HCT116 (cell line): ENCODE measurements at regions not wholly inside any gene's neighbourhood (a gene's known extent, or its start where the extent isn't known, plus 50 kb on each side); places are given as distances from the start of the nearest gene placed in this dataset.
"Not testable (repeated sequence)": the region's sequence is repeated elsewhere in the genome, so short reads cannot be mapped to it uniquely, and the experiment has no call there.

ENCODE experiments used
- ATAC-seq: fragments of 200-7000 bp; cut with Tn5 transposase; 2 replicates; pipeline ENCODE4 v1.9.1; 2020; ENCODE audit warnings: mild to moderate bottlenecking, moderate library complexity
- BruUV-seq: library from RNA; stranded (reverse); fragments of 400-500 nt; replicated peaks from 2 replicates; lab custom pipeline; 2021; lab: Mats Ljungman, UMichigan
- CTCF ChIA-PET: fragments of 300-600 bp; sonication (Branson Sonifier 250); formaldehyde crosslinking; loops from one replicate; lab custom pipeline; 2021; ENCODE audit warnings: antibody characterized with exemption; lab: Charles Lee
- POLR2A ChIA-PET: fragments of 300-600, 350-600 bp; sonication (Branson Sonifier 250); formaldehyde crosslinking; loops from one replicate; lab custom pipeline; 2021; ENCODE audit warnings: antibody characterized with exemption; lab: Charles Lee
- RAD21 ChIA-PET, 2 experiments: fragments of 300-600 bp; sonication (Branson Sonifier 250); formaldehyde crosslinking; loops; one replicate each; lab custom pipeline; 2023; ENCODE audit warnings: low total read pairs in 2 of 2; ENCODE audit not compliant: uncharacterized antibody in 2 of 2, unreplicated experiment in 2 of 2, low non-redundant PET in 1 of 2; lab: Charles Lee
- DNase-seq: peaks from one replicate; pipeline ENCODE4 v3.0.0-alpha.2; 2010; ENCODE audit warnings: low read depth, low spot score
- H2AFZ ChIP-seq: fragments of 200-600 bp; shearing (Covaris generic), sonication (generic); 2 replicates; pipeline ENCODE4 v1.6.1; 2017; ENCODE audit warnings: low read depth, mixed run types, mixed read lengths, antibody characterized with exemption, low read length; ENCODE audit not compliant: poor library complexity, severe bottlenecking
- H3K27ac ChIP-seq: 2 replicates; pipeline ENCODE4 v1.5.1; 2012; ENCODE audit warnings: low read depth, low read length
- H3K27me3 ChIP-seq: fragments of 200-600 bp; sonication (generic); 2 replicates; pipeline ENCODE4 v1.6.1; 2016; ENCODE audit warnings: mixed run types, low read length, mixed read lengths; ENCODE audit not compliant: insufficient read depth
- H3K36me3 ChIP-seq, 2 experiments: fragments of 200-500 bp in 1 of 2; fragments of 200-600 bp in 1 of 2; sonication (Bioruptor generic) in 1 of 2; sonication (generic) in 1 of 2; 2 replicates each; pipeline versions ENCODE4 v1.5.1 to v1.6.1; 2014 to 2016; ENCODE audit warnings: low read length in 2 of 2, inconsistent platforms in 1 of 2, mixed read lengths in 1 of 2, mixed run types in 1 of 2; ENCODE audit not compliant: insufficient read depth in 2 of 2, control insufficient read depth in 1 of 2
- H3K4me1 ChIP-seq, 2 experiments: fragments of 200-600 bp in 1 of 2; sonication (generic) in 1 of 2; 2 replicates each; pipeline versions ENCODE4 v1.5.1 to v1.6.1; 2012 to 2017; ENCODE audit warnings: low read length in 2 of 2, inconsistent platforms in 1 of 2, mild to moderate bottlenecking in 1 of 2, mixed read lengths in 1 of 2, mixed run types in 1 of 2, moderate library complexity in 1 of 2; ENCODE audit not compliant: insufficient read depth in 2 of 2, control insufficient read depth in 1 of 2
- H3K4me2 ChIP-seq: fragments of 200-600 bp; sonication (generic); 2 replicates; pipeline ENCODE4 v1.6.1; 2017; ENCODE audit warnings: mixed run types, low read length, mixed read lengths
- H3K4me3 ChIP-seq, 2 experiments: fragments of 200-600 bp in 1 of 2; sonication (generic) in 1 of 2; replicated peaks in 1 of 2; 2 replicates each; pipeline ENCODE4 v1.5.1; 2011 to 2016; ENCODE audit warnings: low read length in 2 of 2, control low read depth in 1 of 2, low read depth in 1 of 2, mild to moderate bottlenecking in 1 of 2, mixed read lengths in 1 of 2, mixed run types in 1 of 2
- H3K79me2 ChIP-seq: fragments of 200-600 bp; sonication (generic); 2 replicates; pipeline ENCODE4 v1.6.1; 2017; ENCODE audit warnings: mild to moderate bottlenecking, mixed run types, low read length, moderate library complexity, mixed read lengths; ENCODE audit not compliant: insufficient read depth
- H3K9ac ChIP-seq: fragments of 200-600 bp; sonication (generic); 2 replicates; pipeline ENCODE4 v1.6.1; 2016; ENCODE audit warnings: low read length, mixed read lengths
- H3K9me2 ChIP-seq: fragments of 200-600 bp; sonication (generic), shearing (Covaris generic); 2 replicates; pipeline ENCODE4 v1.6.1; 2017; ENCODE audit warnings: mixed run types, mild to moderate bottlenecking, moderate library complexity; ENCODE audit not compliant: insufficient read depth
- H3K9me3 ChIP-seq, 2 experiments: fragments of 200-500 bp in 1 of 2; fragments of 200-600 bp in 1 of 2; sonication (Bioruptor generic) in 1 of 2; sonication (generic) in 1 of 2; 2 replicates each; pipeline ENCODE4 v1.6.1; 2014 to 2017; ENCODE audit warnings: low read length in 2 of 2, mixed read lengths in 2 of 2, inconsistent platforms in 1 of 2, low read depth in 1 of 2, mild to moderate bottlenecking in 1 of 2, mixed run types in 1 of 2, moderate library complexity in 1 of 2; ENCODE audit not compliant: control insufficient read depth in 1 of 2, insufficient read depth in 1 of 2
- H4K20me1 ChIP-seq: fragments of 200-600 bp; sonication (generic), shearing (Covaris generic); 2 replicates; pipeline ENCODE4 v1.6.1; 2017; ENCODE audit warnings: mixed run types, mild to moderate bottlenecking, moderate library complexity; ENCODE audit not compliant: insufficient read depth
- CBX3 ChIP-seq: IDR thresholded peaks from 2 replicates; pipeline ENCODE4 v1.6.1; 2012; ENCODE audit warnings: low read depth
- CEBPB ChIP-seq: IDR thresholded peaks from 2 replicates; pipeline ENCODE4 v1.6.1; 2012; ENCODE audit warnings: low read depth
- EGR1 ChIP-seq: IDR thresholded peaks from 2 replicates; pipeline ENCODE4 v1.6.1; 2012; ENCODE audit warnings: low read depth
- POLR2AphosphoS5 ChIP-seq: IDR thresholded peaks from 2 replicates; pipeline ENCODE4 v1.6.1; 2011; ENCODE audit warnings: mild to moderate bottlenecking, low read depth, low read length, moderate library complexity
- TCF7L2 ChIP-seq: IDR thresholded peaks from 2 replicates; pipeline ENCODE4 v1.7.0; 2011; ENCODE audit warnings: borderline replicate concordance, inconsistent platforms; ENCODE audit not compliant: insufficient read depth, insufficient read length; ENCODE audit errors: extremely low read depth
- ZFX ChIP-seq: fragments of 450-650 bp; IDR thresholded peaks from 2 replicates; pipeline ENCODE4 v1.6.1; 2017
- intact Hi-C: fragments of 100-400 bp; cut with micrococcal nuclease; formaldehyde crosslinking; loops from 2 replicates; pipeline ENCODE4 v1.10.0; 2022

- POLR2A ChIA-PET, H3K9me3 ChIP-seq, intact Hi-C loops, BruUV-seq, DNase-seq, RAD21 ChIA-PET, H3K9me2 ChIP-seq, H3K4me1 ChIP-seq, H2AFZ ChIP-seq, H3K9ac ChIP-seq, H3K27ac ChIP-seq, H3K79me2 ChIP-seq, ATAC-seq, H3K27me3 ChIP-seq, H3K36me3 ChIP-seq, H3K4me2 ChIP-seq, CTCF ChIA-PET, H4K20me1 ChIP-seq, H3K4me3 ChIP-seq: not testable (repeated sequence)
Measured at GRCh38 chr14:105633596-105633995, 107.2 kb downstream of the TMEM121 start.

- ATAC-seq, result no peak
- ChIA-PET RAD21 (no interaction called here), CTCF (no interaction called here), POLR2A (no interaction called here)
- H3K27me3 ChIP-seq, result no peaks in the 10 kb centered on the region
- no peak overlapping the region for H2AFZ ChIP-seq
- H3K79me2 ChIP-seq, result no peaks in the 10 kb centered on the region
- no peaks in the 10 kb centered on the region for H4K20me1 ChIP-seq
- DNase-seq, result no peak
- intact Hi-C loops, result no loop called here
- no peak for TF ChIP-seq EGR1
- no peak for TF ChIP-seq CBX3
- no peak for TF ChIP-seq CEBPB
- no peak for TF ChIP-seq TCF7L2
- TF ChIP-seq POLR2AphosphoS5, result no peak
- no peak for TF ChIP-seq ZFX
- no TSS peak for BruUV-seq
- H3K9me3 ChIP-seq, result peaks cover 3 to 5% of the 10 kb centered on the region in 2 experiments; a peak in 2 of 4 replicates
- H3K4me3 ChIP-seq, result no peak overlapping the region
- no peak overlapping the region for H3K27ac ChIP-seq
- H3K4me1 ChIP-seq, result no peaks in the 10 kb centered on the region
- H3K9me2 ChIP-seq, result no peaks in the 10 kb centered on the region
- H3K36me3 ChIP-seq, result no peaks in the 10 kb centered on the region
- no peak overlapping the region for H3K9ac ChIP-seq
- H3K4me2 ChIP-seq, result no peak overlapping the region
Measured at GRCh38 chr14:105635560-105635959, 109.2 kb downstream of the TMEM121 start.

- H3K9me2 ChIP-seq, POLR2A ChIA-PET, H3K79me2 ChIP-seq, H2AFZ ChIP-seq, H3K9ac ChIP-seq, BruUV-seq, H3K36me3 ChIP-seq, H3K4me2 ChIP-seq, intact Hi-C loops, H3K9me3 ChIP-seq, H3K4me1 ChIP-seq, ATAC-seq, RAD21 ChIA-PET, DNase-seq, H3K27me3 ChIP-seq, CTCF ChIA-PET, H4K20me1 ChIP-seq, H3K27ac ChIP-seq, H3K4me3 ChIP-seq: not testable (repeated sequence)
Measured at GRCh38 chr14:105636021-105636420, 109.6 kb downstream of the TMEM121 start.
